ENCODE measurements at regions not wholly inside any gene's neighbourhood (a gene's known extent, or its start where the extent isn't known, plus 50 kb on each side); places are given as distances from the start of the nearest gene placed in this dataset.

DNA sequence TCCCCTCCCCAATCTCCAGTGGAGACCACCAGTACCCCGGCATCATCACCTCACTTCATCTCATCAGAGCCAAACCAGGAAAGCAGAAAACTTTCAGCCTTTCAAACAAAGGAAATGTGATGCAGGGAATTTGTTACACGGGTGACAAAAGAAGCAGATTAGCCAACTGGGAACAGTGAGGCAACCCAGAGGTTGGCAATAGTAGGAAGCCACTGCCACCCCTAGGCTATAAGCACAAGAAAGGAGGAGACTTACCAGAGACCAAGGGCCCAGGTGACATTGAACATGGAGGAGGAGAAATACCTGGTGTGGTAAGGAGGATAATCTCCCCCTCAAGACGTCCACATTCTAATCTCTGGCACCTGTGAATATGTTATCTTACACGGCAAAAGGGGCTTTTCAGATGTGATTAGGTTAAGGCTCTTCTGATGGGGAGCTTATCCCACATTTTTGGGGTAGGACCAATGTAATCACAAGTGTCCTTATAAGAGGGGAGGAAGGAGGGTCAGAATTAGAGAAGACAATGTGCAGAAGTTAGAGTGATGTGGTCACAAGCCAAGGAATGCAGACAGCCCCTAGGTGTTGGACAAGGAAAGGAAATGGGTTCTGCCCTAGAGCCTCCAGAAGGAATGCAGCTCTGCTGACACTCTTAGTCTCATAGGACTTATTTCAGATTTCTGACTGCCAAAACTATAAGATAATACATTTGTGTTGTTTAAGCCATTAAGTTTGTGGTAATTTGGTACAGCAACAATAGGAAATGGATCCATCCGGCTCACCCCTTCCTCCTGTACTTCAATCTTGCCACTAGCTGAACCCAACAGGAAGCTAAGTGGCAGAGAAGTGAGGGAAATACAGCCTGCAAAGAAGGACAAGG, 83.6 kb upstream of the VAV3 start:
- DNase-seq: no peak
- 71% methylated on average over 2 of the region's 5 CpGs for WGBS
- Histone ChIP-seq H3K23ac (ENCODE audit: low read length in 2 of 2) (no peak overlapping the region), H4K8ac (ENCODE audit: low read length) (no peak overlapping the region), H2AFZ (ENCODE audit: low read depth, low read length) (no peak overlapping the region), H3K4ac (ENCODE audit: low read depth in 1 of 2, low read length in 2 of 2) (no peak overlapping the region), H3K4me3 (ENCODE audit: insufficient read depth in 1 of 2, low read depth in 1 of 2, low read length in 2 of 2) (no peak overlapping the region), H2BK15ac (ENCODE audit: low read depth, poor library complexity, severe bottlenecking) (no peak overlapping the region), H3K4me1 (ENCODE audit: control insufficient read depth, insufficient read depth, low read depth, low read length) (peaks cover 2% of the 10 kb centered on the region), H3K27ac (ENCODE audit: low read length, poor library complexity, severe bottlenecking) (no peak overlapping the region), H3K9ac (ENCODE audit: low read length) (no peak overlapping the region), H3K36me3 (ENCODE audit: control insufficient read depth in 1 of 2, insufficient read depth in 2 of 2, low read depth in 1 of 2, low read length in 2 of 2) (no peaks in the 10 kb centered on the region), H3K4me2 (ENCODE audit: low read length, poor library complexity, severe bottlenecking) (no peak overlapping the region), H3K9me3 (ENCODE audit: control insufficient read depth, low read length) (peaks cover 3% of the 10 kb centered on the region), H3K79me1 (replicated peaks; ENCODE audit: low read length, poor library complexity, severe bottlenecking) (no peaks in the 10 kb centered on the region), H2BK5ac (ENCODE audit: low read depth, low read length, poor library complexity, severe bottlenecking) (no peak overlapping the region), H3K27me3 (ENCODE audit: control insufficient read depth in 1 of 2, insufficient read depth in 1 of 2, low read length in 2 of 2) (peaks cover 3 to 19% of the 10 kb centered on the region in 2 experiments), H2BK120ac (ENCODE audit: low read depth, low read length) (no peak overlapping the region), H3K14ac (ENCODE audit: low read length in 2 of 2) (no peak overlapping the region), H3K18ac (ENCODE audit: low read depth in 1 of 2, low read length in 2 of 2) (no peak overlapping the region), H2BK12ac (ENCODE audit: low read length in 2 of 2) (no peak overlapping the region), H2AK5ac (ENCODE audit: low read length, severe bottlenecking) (no peak overlapping the region), H4K91ac (ENCODE audit: low read length) (no peak overlapping the region)

DNA sequence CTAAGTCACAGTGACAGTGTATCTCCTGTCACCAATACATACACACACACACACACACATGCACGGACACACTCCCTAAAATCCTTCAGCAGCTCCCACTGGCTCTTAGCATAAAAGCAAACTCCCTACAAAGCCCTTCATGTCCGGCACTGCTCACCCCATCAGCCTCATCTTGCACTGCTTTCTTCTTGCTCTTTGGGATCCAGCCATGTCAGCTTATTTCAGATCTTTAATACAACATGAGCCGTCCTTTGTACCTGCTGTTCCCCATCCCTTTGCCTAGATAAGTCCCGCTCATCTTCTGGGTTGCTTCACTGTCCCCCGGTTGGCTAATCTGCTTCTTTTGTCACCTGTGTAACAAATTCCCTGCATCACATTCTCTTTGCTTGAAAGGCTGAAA, 82.1 kb upstream of the VAV3 start:
- H3K4ac ChIP-seq (ENCODE audit: low read depth in 1 of 2, low read length in 2 of 2): no peak overlapping the region
- H3K79me1 ChIP-seq (replicated peaks; ENCODE audit: low read length, poor library complexity, severe bottlenecking): no peaks in the 10 kb centered on the region
- no peak overlapping the region for H2BK5ac ChIP-seq (ENCODE audit: low read depth, low read length, poor library complexity, severe bottlenecking)
- H3K9me3 ChIP-seq (ENCODE audit: control insufficient read depth, low read length): peaks cover 3% of the 10 kb centered on the region
- no peak overlapping the region for H3K9ac ChIP-seq (ENCODE audit: low read length)
- H4K8ac ChIP-seq (ENCODE audit: low read length): no peak overlapping the region
- no peak overlapping the region for H4K91ac ChIP-seq (ENCODE audit: low read length)
- no peak overlapping the region for H3K18ac ChIP-seq (ENCODE audit: low read depth in 1 of 2, low read length in 2 of 2)
- no peaks in the 10 kb centered on the region for H3K36me3 ChIP-seq (ENCODE audit: control insufficient read depth in 1 of 2, insufficient read depth in 2 of 2, low read depth in 1 of 2, low read length in 2 of 2)
- H3K27me3 ChIP-seq (ENCODE audit: control insufficient read depth in 1 of 2, insufficient read depth in 1 of 2, low read length in 2 of 2): peaks cover 3 to 19% of the 10 kb centered on the region in 2 experiments
- no peak overlapping the region for H2AK5ac ChIP-seq (ENCODE audit: low read length, severe bottlenecking)
- no peak overlapping the region for H3K23ac ChIP-seq (ENCODE audit: low read length in 2 of 2)
- H3K4me1 ChIP-seq (ENCODE audit: control insufficient read depth, insufficient read depth, low read depth, low read length): no peaks in the 10 kb centered on the region
- no peak for DNase-seq
- H3K4me2 ChIP-seq (ENCODE audit: low read length, poor library complexity, severe bottlenecking): no peak overlapping the region
- no peak overlapping the region for H3K14ac ChIP-seq (ENCODE audit: low read length in 2 of 2)
- H3K27ac ChIP-seq (ENCODE audit: low read length, poor library complexity, severe bottlenecking): no peak overlapping the region
- H2BK120ac ChIP-seq (ENCODE audit: low read depth, low read length): no peak overlapping the region
- no peak overlapping the region for H2AFZ ChIP-seq (ENCODE audit: low read depth, low read length)
- H2BK15ac ChIP-seq (ENCODE audit: low read depth, poor library complexity, severe bottlenecking): no peak overlapping the region
- 72% methylated on average over 5 of the region's 5 CpGs for WGBS
- H3K4me3 ChIP-seq (ENCODE audit: insufficient read depth in 1 of 2, low read depth in 1 of 2, low read length in 2 of 2): no peak overlapping the region
- no peak overlapping the region for H2BK12ac ChIP-seq (ENCODE audit: low read length in 2 of 2)

GRCh38 chr1:108046026-108046425, 81.0 kb upstream of the VAV3 start:
- no peak overlapping the region for H2AK5ac ChIP-seq (ENCODE audit: low read length, severe bottlenecking)
- H3K79me1 ChIP-seq (replicated peaks; ENCODE audit: low read length, poor library complexity, severe bottlenecking): no peaks in the 10 kb centered on the region
- no peak overlapping the region for H2BK12ac ChIP-seq (ENCODE audit: low read length in 2 of 2)
- no peak for DNase-seq
- H3K14ac ChIP-seq (ENCODE audit: low read length in 2 of 2): no peak overlapping the region
- H2AFZ ChIP-seq (ENCODE audit: low read depth, low read length): no peak overlapping the region
- no peak overlapping the region for H3K4me3 ChIP-seq (ENCODE audit: insufficient read depth in 1 of 2, low read depth in 1 of 2, low read length in 2 of 2)
- H3K9me3 ChIP-seq (ENCODE audit: control insufficient read depth, low read length): peaks cover 3% of the 10 kb centered on the region
- H3K27me3 ChIP-seq (ENCODE audit: control insufficient read depth in 1 of 2, insufficient read depth in 1 of 2, low read length in 2 of 2): peaks cover 3 to 19% of the 10 kb centered on the region in 2 experiments
- no peak overlapping the region for H2BK15ac ChIP-seq (ENCODE audit: low read depth, poor library complexity, severe bottlenecking)
- H2BK5ac ChIP-seq (ENCODE audit: low read depth, low read length, poor library complexity, severe bottlenecking): no peak overlapping the region
- H3K36me3 ChIP-seq (ENCODE audit: control insufficient read depth in 1 of 2, insufficient read depth in 2 of 2, low read depth in 1 of 2, low read length in 2 of 2): no peaks in the 10 kb centered on the region
- H4K91ac ChIP-seq (ENCODE audit: low read length): no peak overlapping the region
- H2BK120ac ChIP-seq (ENCODE audit: low read depth, low read length): no peak overlapping the region
- no peak overlapping the region for H4K8ac ChIP-seq (ENCODE audit: low read length)
- H3K27ac ChIP-seq (ENCODE audit: low read length, poor library complexity, severe bottlenecking): no peak overlapping the region
- H3K4me2 ChIP-seq (ENCODE audit: low read length, poor library complexity, severe bottlenecking): no peak overlapping the region
- no peak overlapping the region for H3K18ac ChIP-seq (ENCODE audit: low read depth in 1 of 2, low read length in 2 of 2)
- no peak overlapping the region for H3K23ac ChIP-seq (ENCODE audit: low read length in 2 of 2)
- no peak overlapping the region for H3K9ac ChIP-seq (ENCODE audit: low read length)
- 68% methylated on average over 2 of the region's 2 CpGs for WGBS
- no peak overlapping the region for H3K4ac ChIP-seq (ENCODE audit: low read depth in 1 of 2, low read length in 2 of 2)
- H3K4me1 ChIP-seq (ENCODE audit: control insufficient read depth, insufficient read depth, low read depth, low read length): no peaks in the 10 kb centered on the region

- Histone ChIP-seq H3K4me2 (ENCODE audit: low read length, poor library complexity, severe bottlenecking) (no peak overlapping the region), H3K18ac (ENCODE audit: low read depth in 1 of 2, low read length in 2 of 2) (no peak overlapping the region), H2BK12ac (ENCODE audit: low read length in 2 of 2) (no peak overlapping the region), H3K79me1 (replicated peaks; ENCODE audit: low read length, poor library complexity, severe bottlenecking) (no peaks in the 10 kb centered on the region), H3K4me1 (ENCODE audit: control insufficient read depth, insufficient read depth, low read depth, low read length) (no peaks in the 10 kb centered on the region), H4K8ac (ENCODE audit: low read length) (no peak overlapping the region), H3K36me3 (ENCODE audit: control insufficient read depth in 1 of 2, insufficient read depth in 2 of 2, low read depth in 1 of 2, low read length in 2 of 2) (no peaks in the 10 kb centered on the region), H3K14ac (ENCODE audit: low read length in 2 of 2) (no peak overlapping the region), H3K27ac (ENCODE audit: low read length, poor library complexity, severe bottlenecking) (no peak overlapping the region), H4K91ac (ENCODE audit: low read length) (no peak overlapping the region), H3K4me3 (ENCODE audit: insufficient read depth in 1 of 2, low read depth in 1 of 2, low read length in 2 of 2) (no peak overlapping the region), H3K27me3 (ENCODE audit: control insufficient read depth in 1 of 2, insufficient read depth in 1 of 2, low read length in 2 of 2) (peaks cover 3 to 19% of the 10 kb centered on the region in 2 experiments), H3K4ac (ENCODE audit: low read depth in 1 of 2, low read length in 2 of 2) (no peak overlapping the region), H2BK5ac (ENCODE audit: low read depth, low read length, poor library complexity, severe bottlenecking) (no peak overlapping the region), H3K9me3 (ENCODE audit: control insufficient read depth, low read length) (peaks cover 3% of the 10 kb centered on the region), H3K9ac (ENCODE audit: low read length) (no peak overlapping the region), H2AK5ac (ENCODE audit: low read length, severe bottlenecking) (no peak overlapping the region), H2AFZ (ENCODE audit: low read depth, low read length) (no peak overlapping the region), H2BK120ac (ENCODE audit: low read depth, low read length) (no peak overlapping the region), H3K23ac (ENCODE audit: low read length in 2 of 2) (no peak overlapping the region), H2BK15ac (ENCODE audit: low read depth, poor library complexity, severe bottlenecking) (no peak overlapping the region)
- 76% methylated on average over 7 of the region's 7 CpGs for WGBS
- DNase-seq: no peak
These were observed 80.5 kb upstream of the VAV3 start for GRCh38 chr1:108045460-108045859.
